Astrocyte (in vitro differentiated cells and primary cell): ENCODE measurements at regions not wholly inside any gene's neighbourhood (a gene's known extent, or its start where the extent isn't known, plus 50 kb on each side); places are given as distances from the start of the nearest gene placed in this dataset.

ENCODE experiments used
- CTCF ChIP-seq: IDR thresholded peaks from 2 replicates; pipeline ENCODE4 v1.5.1; 2011; ENCODE audit warnings: low read depth, mild to moderate bottlenecking, inconsistent platforms, low read length, moderate library complexity; ENCODE audit not compliant: insufficient read depth
- EZH2 ChIP-seq: IDR thresholded peaks from 2 replicates; pipeline ENCODE4 v1.6.1; 2012; ENCODE audit warnings: mild to moderate bottlenecking, low read length, inconsistent platforms; ENCODE audit not compliant: insufficient read depth

DNA sequence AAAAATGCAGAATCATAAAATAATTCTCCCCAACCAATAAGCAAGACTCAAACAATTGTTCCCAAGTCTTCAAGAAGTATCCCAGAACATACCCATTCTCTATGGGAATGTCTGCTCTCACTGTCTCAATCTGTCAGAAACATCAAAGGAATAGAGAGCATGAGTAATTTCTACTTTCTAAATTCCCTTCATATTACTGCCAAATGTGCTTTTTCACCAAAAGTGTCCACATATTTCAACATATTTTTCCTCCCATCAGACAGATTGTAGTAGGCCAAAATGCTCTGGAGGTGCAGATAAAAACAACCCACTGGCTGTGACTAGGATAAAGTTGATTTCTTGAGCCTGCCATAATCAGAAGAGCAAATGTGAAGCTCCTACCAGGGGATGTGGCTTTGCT lies 692.0 kb upstream of the FAM241A start:
- TF ChIP-seq CTCF (no peak), EZH2 (no peak)
